GM21825 (cell line): ENCODE measurements at regions not wholly inside any gene's neighbourhood (a gene's known extent, or its start where the extent isn't known, plus 50 kb on each side); places are given as distances from the start of the nearest gene placed in this dataset.

Source experiments
- ATAC-seq: cut with Tn5 transposase; IDR thresholded peaks from one replicate; pipeline ENCODE4 v1.9.1; 2021; ENCODE audit warnings: mild to moderate bottlenecking, moderate library complexity; ENCODE audit not compliant: unreplicated experiment

GRCh38 chr15:77557564-77557963 lies 75.1 kb downstream of the LINGO1 start:
- ATAC-seq, result no peak

DNA sequence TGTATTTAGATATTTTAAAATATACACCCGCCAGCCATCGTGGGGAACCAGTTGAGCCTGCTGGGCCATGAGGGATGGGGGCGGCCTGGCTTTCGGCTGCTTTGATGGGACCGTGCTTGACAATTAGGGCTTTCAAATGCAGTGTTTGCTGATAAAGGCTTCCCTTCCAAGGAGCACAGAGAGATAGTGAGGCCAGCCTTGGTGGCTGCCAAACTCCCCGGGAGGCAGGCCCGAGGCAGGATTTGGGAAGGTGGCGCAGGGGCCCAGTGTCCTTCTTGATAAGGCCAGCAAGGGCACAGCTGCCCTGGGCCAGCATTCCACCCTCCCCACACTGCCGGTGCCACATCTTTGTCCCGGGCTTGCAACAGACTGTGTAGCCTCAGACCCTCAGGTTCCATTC lies 75.6 kb downstream of the LINGO1 start:
- no peak for ATAC-seq

DNA sequence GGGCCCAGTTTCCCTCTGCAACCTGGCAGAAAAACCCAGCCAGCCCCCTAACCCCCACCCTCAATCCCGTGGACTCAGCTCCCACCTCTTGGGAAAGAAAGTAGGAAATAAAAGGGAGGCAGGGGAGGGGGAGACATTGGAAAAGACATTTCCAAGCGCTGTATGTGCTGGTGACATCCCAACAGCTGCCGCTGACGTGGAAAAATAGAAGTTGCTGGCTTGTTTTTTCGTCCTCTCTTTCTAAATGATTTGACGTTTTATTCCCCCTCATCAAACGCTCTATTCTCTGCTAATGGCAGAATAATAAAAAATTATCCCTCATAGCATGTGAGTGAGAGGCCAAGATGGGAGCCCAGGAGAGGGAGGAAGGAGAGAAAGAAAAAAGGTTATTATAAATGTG lies 76.1 kb downstream of the LINGO1 start:
- ATAC-seq, result no peak

- ATAC-seq, result no peak
Measured at GRCh38 chr15:77555232-77555631, 77.5 kb downstream of the LINGO1 start.

DNA sequence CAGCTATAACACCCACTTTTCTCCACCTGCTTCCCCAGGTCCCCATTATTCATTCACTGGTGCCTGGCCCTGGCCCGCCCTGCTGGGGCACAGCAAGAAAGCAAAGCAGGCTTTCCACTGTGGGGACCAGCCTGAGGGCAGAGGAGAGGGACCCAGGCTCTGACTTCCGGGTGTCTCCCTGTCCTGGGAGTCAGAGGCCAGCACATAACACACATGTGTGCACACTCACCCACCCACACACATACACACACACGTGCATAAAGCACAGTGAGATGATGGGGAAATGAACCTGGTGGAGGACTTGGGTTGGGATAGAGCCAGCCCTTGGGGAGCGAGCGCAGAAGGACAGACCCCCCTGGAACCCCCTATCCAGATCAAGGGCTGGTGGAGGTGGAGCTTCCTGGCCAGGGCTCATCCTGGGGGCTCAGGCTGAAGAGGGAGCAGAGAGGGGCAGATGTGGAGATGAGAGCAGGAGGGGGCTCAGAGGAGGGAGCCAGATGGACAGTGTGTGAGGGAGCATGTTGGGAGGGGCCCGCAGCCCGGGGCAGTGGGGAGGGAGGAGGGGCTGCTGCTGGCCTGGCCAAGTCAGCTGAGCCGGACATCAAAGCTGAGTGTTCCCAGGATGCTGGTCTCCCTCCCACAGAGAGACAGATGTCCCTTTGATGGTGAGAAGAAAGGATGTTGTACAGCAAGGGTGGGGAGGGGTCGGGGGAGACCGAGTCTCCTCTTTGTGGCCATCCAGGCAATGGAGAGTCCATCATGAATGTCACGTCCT lies 78.2 kb downstream of the LINGO1 start:
- ATAC-seq, result no peak

GRCh38 chr15:77553695-77554094 lies 79.0 kb downstream of the LINGO1 start:
- ATAC-seq, result no peak

DNA sequence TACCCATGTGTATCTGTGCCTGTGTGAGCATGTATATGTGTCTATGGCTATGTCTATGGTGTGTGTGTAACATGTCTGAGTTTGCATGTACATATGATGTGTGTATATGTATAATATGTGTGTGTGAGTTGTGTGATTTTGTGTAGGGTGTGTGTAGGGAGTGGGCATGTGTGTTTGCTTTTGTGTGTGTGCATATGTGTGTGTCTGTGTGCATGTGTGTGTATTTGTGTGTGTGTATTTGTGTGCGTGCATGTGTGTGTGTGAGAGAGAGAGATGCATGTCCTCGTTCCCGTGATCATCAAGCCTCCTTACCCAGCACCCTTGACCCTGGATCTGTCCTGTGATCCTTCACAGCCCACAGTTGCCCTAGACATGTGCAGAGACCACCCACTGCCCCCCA lies 79.5 kb downstream of the LINGO1 start:
- no peak for ATAC-seq

- ATAC-seq, result no peak
Measured at GRCh38 chr15:77552066-77552465, 80.6 kb downstream of the LINGO1 start.

DNA sequence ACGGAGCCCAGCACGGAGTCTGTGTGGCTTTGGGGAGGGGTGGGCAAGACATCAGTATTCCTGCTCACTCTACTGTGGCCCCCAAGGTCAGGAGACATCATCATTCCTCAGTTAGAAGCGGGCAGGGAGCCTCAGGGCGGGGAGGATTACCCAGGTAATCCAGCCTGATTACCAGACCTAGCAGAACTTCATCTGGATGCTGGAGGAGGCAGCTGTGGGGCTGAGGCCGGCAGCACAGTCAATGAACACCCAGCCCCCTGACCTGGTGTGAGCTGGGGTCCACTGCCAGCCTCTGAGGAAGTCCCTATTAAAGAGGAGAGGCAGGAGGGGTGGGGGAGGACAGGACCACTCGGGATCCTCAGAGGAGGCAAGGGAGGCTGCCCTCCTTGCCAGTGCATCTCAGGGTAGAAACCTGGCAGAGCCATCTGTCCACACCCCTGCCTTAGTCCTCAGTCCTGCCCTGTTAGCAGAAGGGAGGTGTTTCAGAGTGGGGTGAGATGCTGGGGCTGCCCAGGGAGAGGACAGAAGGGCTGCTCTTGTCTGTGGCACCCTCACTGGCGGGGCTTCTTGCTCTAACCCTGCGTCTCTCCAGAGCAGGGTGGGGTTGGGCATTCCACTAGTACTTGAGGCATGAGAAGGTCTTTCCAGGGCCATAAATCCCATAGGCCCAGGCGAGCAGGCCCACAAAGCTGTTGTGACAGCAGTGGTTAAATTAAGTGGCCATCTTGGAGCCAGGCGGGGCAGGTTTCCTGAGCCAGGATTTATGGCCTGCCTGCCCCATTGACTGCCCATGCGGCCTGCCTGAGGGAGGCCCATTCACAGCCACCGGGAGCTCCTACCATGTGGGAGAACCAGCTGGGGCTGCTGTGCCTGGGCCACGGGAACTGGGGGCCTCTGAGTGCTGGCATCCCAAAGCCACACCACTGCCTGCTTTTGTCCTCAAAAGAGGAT lies 82.1 kb downstream of the LINGO1 start:
- ATAC-seq, result no peak

DNA sequence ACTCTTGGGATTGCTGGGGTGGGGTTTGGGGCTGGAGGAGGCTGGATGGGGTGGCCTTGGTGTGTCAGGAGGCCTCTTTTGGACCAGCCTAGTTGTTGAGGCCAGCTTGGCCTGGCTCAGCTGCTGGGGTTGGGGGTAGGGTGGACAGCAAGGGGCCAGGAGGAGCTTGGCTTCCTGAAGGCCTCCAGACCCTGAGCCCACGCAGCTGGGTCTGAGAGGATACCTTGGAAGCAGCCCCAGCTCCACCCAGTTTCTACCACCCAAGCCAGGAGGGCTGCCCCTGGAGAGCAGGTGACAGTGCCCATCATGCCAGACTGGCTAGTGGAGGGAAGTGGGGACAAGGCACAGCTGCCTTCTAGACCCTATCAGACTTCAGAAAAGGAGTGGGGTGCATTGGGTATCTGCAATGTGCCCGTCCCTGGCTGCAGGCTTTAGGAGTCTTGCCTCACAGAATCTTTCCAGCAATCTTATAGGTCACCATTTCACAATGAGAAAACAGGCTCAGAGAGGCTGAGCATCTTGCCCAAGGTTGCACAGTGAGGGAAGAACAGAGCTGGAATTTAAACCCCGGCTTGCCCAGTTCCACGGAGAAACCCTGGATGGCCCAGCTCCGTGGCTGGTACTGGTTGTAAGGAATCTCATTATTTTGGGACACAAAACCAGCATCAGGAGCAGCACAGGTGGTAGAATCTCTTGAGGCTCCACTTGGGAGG lies 83.0 kb downstream of the LINGO1 start:
- ATAC-seq, result no peak

DNA sequence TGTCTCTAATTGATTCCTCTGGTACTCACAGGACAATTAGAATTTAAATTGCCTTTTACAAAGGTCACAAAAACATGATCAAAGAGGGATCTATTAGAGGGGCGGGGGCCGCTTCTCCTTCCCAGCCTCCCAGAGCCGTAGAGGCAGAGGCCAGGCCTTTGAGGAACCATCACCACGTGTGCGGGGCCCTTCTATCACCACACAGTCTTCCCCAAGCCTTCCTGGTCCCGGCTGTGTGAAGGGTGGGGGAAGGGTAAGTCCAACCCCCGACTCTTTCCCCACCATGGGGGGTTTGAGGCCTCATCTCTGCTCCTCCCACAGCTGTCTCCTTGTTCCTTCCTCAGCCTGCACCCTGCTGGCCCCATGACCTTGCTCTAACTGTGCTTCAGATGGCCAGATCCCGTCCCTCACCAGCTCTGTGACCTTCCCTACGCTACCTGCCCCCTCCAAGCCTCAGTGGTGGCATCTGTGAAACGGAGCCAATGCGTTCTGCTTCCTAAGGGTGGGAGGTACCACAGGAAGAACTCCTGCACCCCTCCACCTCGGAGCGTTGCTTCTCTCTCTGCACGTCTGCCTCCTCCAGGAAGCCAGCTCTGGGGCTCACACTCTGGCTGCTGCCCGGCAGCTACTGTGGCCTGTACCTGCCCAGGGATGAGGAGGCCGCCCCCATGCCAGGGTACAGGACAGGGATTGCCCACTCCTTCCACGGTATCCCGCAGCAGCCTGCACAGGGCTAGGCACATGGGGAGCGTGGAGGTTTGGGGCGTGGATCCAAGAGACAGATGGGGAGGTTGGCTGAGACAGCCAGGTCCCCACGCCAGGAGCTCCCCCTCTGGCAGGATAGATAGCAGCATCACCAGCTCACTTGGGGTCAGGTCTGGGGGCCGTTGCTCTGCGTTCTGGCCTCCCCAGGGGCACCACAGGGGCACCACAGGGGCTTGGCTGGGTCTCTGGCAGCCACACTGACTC lies 83.8 kb downstream of the LINGO1 start:
- ATAC-seq, result no peak

DNA sequence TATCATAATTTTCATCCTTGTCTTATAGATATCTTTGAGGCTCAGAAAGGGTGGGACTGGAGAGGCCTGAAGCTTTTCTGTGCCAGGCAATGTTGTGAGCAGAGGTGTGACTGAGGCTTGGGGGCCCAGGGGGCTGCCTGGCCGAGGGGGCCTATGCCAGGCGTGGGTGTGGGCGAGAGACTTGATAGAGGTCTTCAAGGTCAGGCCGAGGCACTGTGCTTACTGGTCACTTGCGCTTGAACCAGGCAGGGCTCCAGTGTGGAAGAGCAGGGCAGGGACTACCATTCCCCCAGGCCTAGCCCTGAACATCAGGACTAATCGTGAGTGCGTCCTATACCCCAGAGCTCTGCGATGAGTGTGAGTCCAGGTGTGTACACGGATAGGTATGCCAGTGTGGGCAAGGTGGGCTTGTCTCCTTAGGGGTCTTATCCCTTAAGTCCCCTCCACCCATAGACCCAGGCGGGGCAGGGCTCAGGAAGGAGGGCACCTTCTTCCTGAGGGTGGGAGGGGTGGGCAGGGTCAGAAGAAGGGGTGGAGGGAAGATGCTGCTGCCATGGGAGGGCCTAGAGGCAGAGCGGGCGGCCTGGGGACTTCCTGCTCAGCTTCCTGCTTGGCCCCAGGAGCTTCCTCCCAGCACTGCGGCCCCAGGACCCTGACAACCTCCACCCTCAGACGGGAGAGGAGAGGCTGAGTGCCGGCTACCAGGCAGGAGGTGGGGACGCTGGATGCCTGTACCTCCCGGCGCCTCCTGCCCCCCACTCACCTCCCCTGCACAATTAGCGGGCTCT lies 84.7 kb downstream of the LINGO1 start:
- ATAC-seq, result no peak

GRCh38 chr15:77546870-77547269 lies 85.8 kb downstream of the LINGO1 start:
- ATAC-seq, result no peak

- no peak for ATAC-seq
Measured at GRCh38 chr15:77546050-77546501, 86.6 kb downstream of the LINGO1 start.

GRCh38 chr15:77545058-77545457 lies 87.7 kb downstream of the LINGO1 start:
- ATAC-seq, result no peak

DNA sequence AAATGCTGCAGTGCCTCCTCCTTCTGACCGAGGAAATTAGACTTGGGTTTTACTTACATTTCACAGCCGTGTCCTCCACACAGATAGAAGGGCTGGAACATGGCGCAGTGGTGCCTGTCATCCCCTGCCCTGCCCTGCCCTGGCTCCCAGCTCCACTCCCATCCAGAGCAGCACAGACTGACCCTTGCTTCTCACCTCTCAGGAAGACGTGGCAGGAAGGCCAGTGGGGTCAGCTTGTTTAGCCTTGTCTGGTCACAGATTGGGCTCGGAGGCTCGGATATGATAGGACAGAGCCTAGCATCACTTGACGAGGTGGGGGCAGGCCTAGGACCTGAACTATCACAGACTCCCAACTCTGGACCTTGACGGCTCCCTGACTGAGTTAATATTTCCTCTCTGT lies 88.5 kb downstream of the LINGO1 start:
- no peak for ATAC-seq

- no peak for ATAC-seq
Measured at GRCh38 chr15:77543159-77543882, 89.4 kb downstream of the LINGO1 start.

DNA sequence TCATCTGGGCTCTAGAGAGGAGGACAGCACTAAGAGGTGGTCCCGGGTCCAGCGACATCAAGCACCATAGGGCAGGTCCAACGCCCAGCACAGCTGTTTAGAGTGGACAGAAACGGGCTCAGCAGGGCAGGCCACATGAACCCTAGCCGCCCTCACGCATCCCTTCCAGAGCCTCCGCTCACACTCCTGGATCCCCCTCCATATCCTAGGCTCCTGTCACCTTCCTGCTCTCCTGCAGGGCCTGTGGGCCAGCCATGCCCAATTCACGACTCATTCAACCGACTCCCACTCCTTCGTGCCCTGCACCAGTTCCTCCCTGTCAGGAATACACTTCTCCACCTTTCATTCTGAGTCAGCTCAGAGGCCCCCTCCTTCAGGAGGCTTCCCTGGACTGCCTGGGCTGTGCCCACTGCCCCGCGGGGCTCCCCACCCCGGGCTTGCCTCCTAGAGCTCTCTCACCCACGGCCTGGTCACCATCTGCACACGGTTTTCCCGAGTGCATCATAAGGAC lies 90.2 kb downstream of the LINGO1 start:
- ATAC-seq, result no peak
